SK-N-SH (cell line): ENCODE measurements at regions not wholly inside any gene's neighbourhood (a gene's known extent, or its start where the extent isn't known, plus 50 kb on each side); places are given as distances from the start of the nearest gene placed in this dataset.

ENCODE experiments used
- FOXJ3 ChIP-seq: sonication (generic); formaldehyde crosslinking; IDR thresholded peaks from 2 replicates; pipeline ENCODE4 v1.5.1; 2020; ENCODE audit warnings: mild to moderate bottlenecking, missing genetic modification reagents
- GABPA ChIP-seq: IDR thresholded peaks from 2 replicates; pipeline ENCODE4 v1.4.0; 2012; ENCODE audit warnings: low read depth, mild to moderate bottlenecking
- JUND ChIP-seq: IDR thresholded peaks from 2 replicates; pipeline ENCODE4 v1.4.0; 2012
- RCOR1 ChIP-seq: fragments of 150-350 bp; IDR thresholded peaks from 2 replicates; pipeline ENCODE4 v1.6.1; 2017; ENCODE audit warnings: antibody characterized with exemption, low read length
- TAF1 ChIP-seq: IDR thresholded peaks from 2 replicates; pipeline ENCODE4 v1.6.1; 2012; ENCODE audit warnings: low read depth, mild to moderate bottlenecking, low read length, moderate library complexity, borderline replicate concordance
- TCF12 ChIP-seq: IDR thresholded peaks from 2 replicates; pipeline ENCODE4 v1.4.0; 2012
- YY1 ChIP-seq: IDR thresholded peaks from 2 replicates; pipeline ENCODE4 v1.4.0; 2012; ENCODE audit warnings: low read depth, mild to moderate bottlenecking
- TF ChIP-seq, protein P1 (sequence below): fragments of 200-600 bp; sonication (generic); IDR thresholded peaks from 2 replicates; pipeline ENCODE4 v1.6.1; 2017; ENCODE audit warnings: antibody characterized with exemption, mild to moderate bottlenecking, moderate library complexity
- TF ChIP-seq, protein P2 (sequence below): IDR thresholded peaks from 2 replicates; pipeline ENCODE4 v1.6.1; 2012; ENCODE audit warnings: mild to moderate bottlenecking, low read depth, low read length, moderate library complexity

DNA sequence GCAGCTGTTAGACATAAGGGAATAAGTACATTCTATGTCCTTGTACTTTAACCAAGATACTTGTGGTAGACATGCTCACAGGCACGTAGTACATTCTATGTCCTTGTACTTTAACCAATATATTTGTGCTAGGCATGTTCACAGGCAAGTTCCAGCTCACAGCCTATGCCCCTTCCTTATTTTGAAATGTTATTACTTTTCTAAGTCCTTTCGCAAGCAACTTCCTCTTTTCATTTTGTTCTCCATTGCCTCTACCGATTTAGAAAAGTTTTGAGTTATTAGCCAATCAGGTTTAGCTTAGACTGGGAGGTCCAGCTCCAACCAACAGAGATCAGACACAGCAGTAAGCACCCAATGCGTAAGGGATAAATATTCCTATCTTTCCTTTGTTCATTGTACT, 60.1 kb upstream of the NUDT7 start:
- TF ChIP-seq YY1 (no peak), JUND (no peak), GABPA (no peak), TCF12 (no peak), TAF1 (no peak), FOXJ3 (CRISPR knock-in tag) (no peak), RCOR1 (no peak)
- TF ChIP-seq, protein P1, sequence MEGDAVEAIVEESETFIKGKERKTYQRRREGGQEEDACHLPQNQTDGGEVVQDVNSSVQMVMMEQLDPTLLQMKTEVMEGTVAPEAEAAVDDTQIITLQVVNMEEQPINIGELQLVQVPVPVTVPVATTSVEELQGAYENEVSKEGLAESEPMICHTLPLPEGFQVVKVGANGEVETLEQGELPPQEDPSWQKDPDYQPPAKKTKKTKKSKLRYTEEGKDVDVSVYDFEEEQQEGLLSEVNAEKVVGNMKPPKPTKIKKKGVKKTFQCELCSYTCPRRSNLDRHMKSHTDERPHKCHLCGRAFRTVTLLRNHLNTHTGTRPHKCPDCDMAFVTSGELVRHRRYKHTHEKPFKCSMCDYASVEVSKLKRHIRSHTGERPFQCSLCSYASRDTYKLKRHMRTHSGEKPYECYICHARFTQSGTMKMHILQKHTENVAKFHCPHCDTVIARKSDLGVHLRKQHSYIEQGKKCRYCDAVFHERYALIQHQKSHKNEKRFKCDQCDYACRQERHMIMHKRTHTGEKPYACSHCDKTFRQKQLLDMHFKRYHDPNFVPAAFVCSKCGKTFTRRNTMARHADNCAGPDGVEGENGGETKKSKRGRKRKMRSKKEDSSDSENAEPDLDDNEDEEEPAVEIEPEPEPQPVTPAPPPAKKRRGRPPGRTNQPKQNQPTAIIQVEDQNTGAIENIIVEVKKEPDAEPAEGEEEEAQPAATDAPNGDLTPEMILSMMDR = no peak
- TF ChIP-seq, protein P2, sequence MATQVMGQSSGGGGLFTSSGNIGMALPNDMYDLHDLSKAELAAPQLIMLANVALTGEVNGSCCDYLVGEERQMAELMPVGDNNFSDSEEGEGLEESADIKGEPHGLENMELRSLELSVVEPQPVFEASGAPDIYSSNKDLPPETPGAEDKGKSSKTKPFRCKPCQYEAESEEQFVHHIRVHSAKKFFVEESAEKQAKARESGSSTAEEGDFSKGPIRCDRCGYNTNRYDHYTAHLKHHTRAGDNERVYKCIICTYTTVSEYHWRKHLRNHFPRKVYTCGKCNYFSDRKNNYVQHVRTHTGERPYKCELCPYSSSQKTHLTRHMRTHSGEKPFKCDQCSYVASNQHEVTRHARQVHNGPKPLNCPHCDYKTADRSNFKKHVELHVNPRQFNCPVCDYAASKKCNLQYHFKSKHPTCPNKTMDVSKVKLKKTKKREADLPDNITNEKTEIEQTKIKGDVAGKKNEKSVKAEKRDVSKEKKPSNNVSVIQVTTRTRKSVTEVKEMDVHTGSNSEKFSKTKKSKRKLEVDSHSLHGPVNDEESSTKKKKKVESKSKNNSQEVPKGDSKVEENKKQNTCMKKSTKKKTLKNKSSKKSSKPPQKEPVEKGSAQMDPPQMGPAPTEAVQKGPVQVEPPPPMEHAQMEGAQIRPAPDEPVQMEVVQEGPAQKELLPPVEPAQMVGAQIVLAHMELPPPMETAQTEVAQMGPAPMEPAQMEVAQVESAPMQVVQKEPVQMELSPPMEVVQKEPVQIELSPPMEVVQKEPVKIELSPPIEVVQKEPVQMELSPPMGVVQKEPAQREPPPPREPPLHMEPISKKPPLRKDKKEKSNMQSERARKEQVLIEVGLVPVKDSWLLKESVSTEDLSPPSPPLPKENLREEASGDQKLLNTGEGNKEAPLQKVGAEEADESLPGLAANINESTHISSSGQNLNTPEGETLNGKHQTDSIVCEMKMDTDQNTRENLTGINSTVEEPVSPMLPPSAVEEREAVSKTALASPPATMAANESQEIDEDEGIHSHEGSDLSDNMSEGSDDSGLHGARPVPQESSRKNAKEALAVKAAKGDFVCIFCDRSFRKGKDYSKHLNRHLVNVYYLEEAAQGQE = no peak
